ENCODE measurements at regions not wholly inside any gene's neighbourhood (a gene's known extent, or its start where the extent isn't known, plus 50 kb on each side); places are given as distances from the start of the nearest gene placed in this dataset.

GRCh38 chr16:80277182-80277581 lies 263.6 kb upstream of the DYNLRB2 start:
- no peaks in the 10 kb centered on the region for H3K4me1 ChIP-seq
- WGBS (ENCODE audit: insufficient coverage, low coverage, low lambda C conversion rate, missing lambda C conversion rate), result 40% methylated on average over 1 of the region's 5 CpGs
- no peaks in the 10 kb centered on the region for H3K27me3 ChIP-seq
- H3K9me3 ChIP-seq, result no peaks in the 10 kb centered on the region
- H3K4me3 ChIP-seq, result no peak overlapping the region
- ATAC-seq (peak in 1 of 4 donors; percentile 33), DNase-seq (no peak)
- no peaks in the 10 kb centered on the region for H3K36me3 ChIP-seq
- no peak for TF ChIP-seq CTCF (IDR thresholded peaks at IDR 0.05)
- TF ChIP-seq POLR2A (IDR thresholded peaks at IDR 0.05), result no peak
- no peak overlapping the region for H3K27ac ChIP-seq
- intact Hi-C loops (cut with DNase I), result no loop called here

GRCh38 chr16:80274576-80275191 lies 266.1 kb upstream of the DYNLRB2 start:
- TF ChIP-seq CTCF (IDR thresholded peaks at IDR 0.05), result no peak
- no peak for TF ChIP-seq POLR2A (IDR thresholded peaks at IDR 0.05)
- Histone ChIP-seq H3K36me3 (no peaks in the 10 kb centered on the region), H3K4me1 (no peaks in the 10 kb centered on the region), H3K27me3 (no peaks in the 10 kb centered on the region), H3K4me3 (no peak overlapping the region), H3K27ac (no peak overlapping the region), H3K9me3 (no peaks in the 10 kb centered on the region)
- ATAC-seq (no peak), DNase-seq (no peak)
- 89% methylated on average over 4 of the region's 4 CpGs for WGBS (ENCODE audit: insufficient coverage, low coverage, low lambda C conversion rate, missing lambda C conversion rate)
- intact Hi-C loops (cut with DNase I), result no loop called here

- Histone ChIP-seq H3K4me3 (no peak overlapping the region), H3K27ac (no peak overlapping the region), H3K4me1 (no peaks in the 10 kb centered on the region), H3K27me3 (no peaks in the 10 kb centered on the region), H3K36me3 (no peaks in the 10 kb centered on the region), H3K9me3 (no peaks in the 10 kb centered on the region)
- intact Hi-C loops (cut with DNase I), result no loop called here
- no peak for TF ChIP-seq CTCF (IDR thresholded peaks at IDR 0.05)
- TF ChIP-seq POLR2A (IDR thresholded peaks at IDR 0.05), result no peak
- DNase-seq (no peak), ATAC-seq (no peak)
- 74% methylated on average over 4 of the region's 4 CpGs for WGBS (ENCODE audit: insufficient coverage, low coverage, low lambda C conversion rate, missing lambda C conversion rate)
Observed at GRCh38 chr16:80273635-80274538, 266.9 kb upstream of the DYNLRB2 start.

- H3K27ac ChIP-seq, result no peak overlapping the region
- ATAC-seq (peak in 3 of 4 donors; percentile 43 to 90 (median 73)), DNase-seq (no peak)
- H3K4me1 ChIP-seq, result peaks cover 0 to 11% (median 0%) of the 10 kb centered on the region in 4 donors
- no peaks in the 10 kb centered on the region for H3K9me3 ChIP-seq
- H3K27me3 ChIP-seq, result no peaks in the 10 kb centered on the region
- intact Hi-C loops (cut with DNase I), result no loop called here
- no peak overlapping the region for H3K4me3 ChIP-seq
- TF ChIP-seq CTCF (IDR thresholded peaks at IDR 0.05) (no peak), POLR2A (IDR thresholded peaks at IDR 0.05) (no peak)
- 34% methylated on average over 2 of the region's 2 CpGs for WGBS (ENCODE audit: insufficient coverage, low coverage, low lambda C conversion rate, missing lambda C conversion rate)
- no peaks in the 10 kb centered on the region for H3K36me3 ChIP-seq
Observed at GRCh38 chr16:80265624-80266306, 275.0 kb upstream of the DYNLRB2 start.

Data from right lobe of liver (tissue), 6 donors.